Calu3 (cell line): ENCODE measurements at regions not wholly inside any gene's neighbourhood (a gene's known extent, or its start where the extent isn't known, plus 50 kb on each side); places are given as distances from the start of the nearest gene placed in this dataset.

Source experiments
- BruUV-seq: library from RNA; stranded (reverse); fragments of 400-500 nt; replicated peaks from 2 replicates; lab custom pipeline; 2021; lab: Mats Ljungman, UMichigan
- CTCF ChIA-PET: fragments of 300-600 bp; sonication (Branson Sonifier 250); formaldehyde crosslinking; loops from one replicate; lab custom pipeline; 2022; ENCODE audit warnings: antibody characterized with exemption; lab: Charles Lee
- DNase-seq: peaks from one replicate; pipeline ENCODE4 v3.0.0; 2022
- H3K27ac Mint-ChIP-seq: one replicate; pipeline ENCODE4 v1.8.0; 2022; ENCODE audit warnings: mixed read lengths; ENCODE audit not compliant: unreplicated experiment
- H3K27me3 Mint-ChIP-seq: one replicate; pipeline ENCODE4 v1.8.0; 2022; ENCODE audit warnings: mixed read lengths; ENCODE audit not compliant: unreplicated experiment
- H3K36me3 Mint-ChIP-seq: one replicate; pipeline ENCODE4 v1.8.0; 2022; ENCODE audit warnings: mild to moderate bottlenecking, moderate library complexity, mixed read lengths; ENCODE audit not compliant: insufficient read depth, unreplicated experiment
- H3K4me1 Mint-ChIP-seq: one replicate; pipeline ENCODE4 v1.8.0; 2022; ENCODE audit warnings: mild to moderate bottlenecking, low read depth, mixed read lengths; ENCODE audit not compliant: unreplicated experiment
- H3K4me3 Mint-ChIP-seq: one replicate; pipeline ENCODE4 v1.8.0; 2022; ENCODE audit warnings: mild to moderate bottlenecking, low read depth, moderate library complexity, mixed read lengths; ENCODE audit not compliant: unreplicated experiment
- H3K9me3 Mint-ChIP-seq: one replicate; pipeline ENCODE4 v1.8.0; 2022; ENCODE audit warnings: low read depth, mixed read lengths; ENCODE audit not compliant: unreplicated experiment
- intact Hi-C: fragments of 100-400 bp; cut with micrococcal nuclease; formaldehyde crosslinking; loops from one replicate; pipeline ENCODE4 v1.10.0; 2022; ENCODE audit not compliant: unreplicated experiment
- TF ChIP-seq, protein P1 (sequence below): fragments of 200-600 bp; IDR thresholded peaks from one replicate; pipeline ENCODE4 v1.8.0; 2022; ENCODE audit warnings: antibody characterized with exemption; ENCODE audit not compliant: unreplicated experiment

DNA sequence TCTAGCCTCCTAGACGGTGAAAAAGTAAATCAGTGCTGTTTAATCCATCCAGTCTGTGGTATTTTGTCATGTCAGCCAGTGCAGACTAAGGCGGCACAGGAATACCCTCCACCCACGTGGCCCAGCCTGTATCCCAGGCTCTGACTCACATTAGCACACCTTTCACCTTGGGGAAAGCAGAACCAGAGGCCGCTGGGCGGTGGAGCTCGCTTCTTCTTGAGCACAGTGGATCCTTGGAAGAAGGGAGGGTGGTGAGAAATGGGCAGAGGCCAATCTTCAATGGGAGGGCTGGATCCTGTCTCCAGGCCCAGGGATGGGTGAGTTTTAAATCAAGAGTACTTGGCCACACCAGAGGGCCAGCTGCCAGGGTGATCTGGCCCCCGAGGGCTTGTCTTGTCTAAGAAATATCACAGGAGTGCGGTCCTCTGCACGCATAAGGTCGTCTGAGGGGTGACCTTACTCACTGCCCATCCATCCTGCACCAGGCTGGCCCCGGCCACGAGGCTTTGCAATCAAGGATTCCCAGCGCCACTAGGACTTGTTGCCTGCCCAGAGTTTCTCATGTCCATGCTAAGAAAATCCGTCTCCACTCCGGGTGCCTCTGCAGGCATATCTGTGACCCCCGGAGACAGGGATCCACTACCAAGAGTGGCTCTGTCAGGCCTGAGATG is 658.5 kb downstream of the BRD1 start:
- intact Hi-C loops, result no loop called here
- Mint-ChIP-seq H3K27me3 (no peaks in the 10 kb centered on the region), H3K27ac (no peak overlapping the region), H3K9me3 (peaks cover 14% of the 10 kb centered on the region), H3K4me3 (no peak overlapping the region), H3K4me1 (no peaks in the 10 kb centered on the region), H3K36me3 (no peaks in the 10 kb centered on the region)
- CTCF ChIA-PET, result interaction anchor here (0.6 kb wide), 1 partner anchor 48 kb away, joined by 3 read pairs; no protein-coding TSS in a partner anchor
- TF ChIP-seq, protein P1, sequence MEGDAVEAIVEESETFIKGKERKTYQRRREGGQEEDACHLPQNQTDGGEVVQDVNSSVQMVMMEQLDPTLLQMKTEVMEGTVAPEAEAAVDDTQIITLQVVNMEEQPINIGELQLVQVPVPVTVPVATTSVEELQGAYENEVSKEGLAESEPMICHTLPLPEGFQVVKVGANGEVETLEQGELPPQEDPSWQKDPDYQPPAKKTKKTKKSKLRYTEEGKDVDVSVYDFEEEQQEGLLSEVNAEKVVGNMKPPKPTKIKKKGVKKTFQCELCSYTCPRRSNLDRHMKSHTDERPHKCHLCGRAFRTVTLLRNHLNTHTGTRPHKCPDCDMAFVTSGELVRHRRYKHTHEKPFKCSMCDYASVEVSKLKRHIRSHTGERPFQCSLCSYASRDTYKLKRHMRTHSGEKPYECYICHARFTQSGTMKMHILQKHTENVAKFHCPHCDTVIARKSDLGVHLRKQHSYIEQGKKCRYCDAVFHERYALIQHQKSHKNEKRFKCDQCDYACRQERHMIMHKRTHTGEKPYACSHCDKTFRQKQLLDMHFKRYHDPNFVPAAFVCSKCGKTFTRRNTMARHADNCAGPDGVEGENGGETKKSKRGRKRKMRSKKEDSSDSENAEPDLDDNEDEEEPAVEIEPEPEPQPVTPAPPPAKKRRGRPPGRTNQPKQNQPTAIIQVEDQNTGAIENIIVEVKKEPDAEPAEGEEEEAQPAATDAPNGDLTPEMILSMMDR, result no peak
- BruUV-seq, result no TSS peak
- DNase-seq, result no peak

DNA sequence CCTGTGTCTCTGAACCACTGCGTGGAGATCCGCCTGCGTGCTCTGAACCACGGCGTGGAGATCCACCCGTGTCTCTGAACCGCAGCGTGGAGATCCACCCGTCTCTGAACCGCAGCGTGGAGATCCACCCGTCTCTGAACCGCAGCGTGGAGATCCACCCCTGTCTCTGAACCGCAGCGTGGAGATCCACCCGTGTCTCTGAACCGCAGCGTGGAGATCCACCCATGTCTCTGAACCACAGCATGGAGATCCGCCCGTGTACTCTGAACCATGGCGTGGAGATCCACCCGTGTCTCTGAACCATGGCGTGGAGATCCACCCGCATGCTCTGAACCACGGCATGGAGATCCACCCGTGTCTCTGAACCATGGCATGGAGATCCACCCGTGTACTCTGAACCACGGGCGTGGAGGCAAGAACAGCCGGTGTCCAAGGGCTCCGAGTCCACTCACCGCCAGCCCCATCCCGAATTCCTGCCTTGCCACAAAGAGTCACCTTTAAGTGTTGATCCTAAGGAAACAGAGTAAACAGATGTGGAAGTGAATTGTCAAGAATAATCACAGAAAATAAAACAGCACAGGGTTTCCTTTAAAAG is 659.4 kb downstream of the BRD1 start:
- no peak overlapping the region for H3K4me3 Mint-ChIP-seq
- peaks cover 14% of the 10 kb centered on the region for H3K9me3 Mint-ChIP-seq
- TF ChIP-seq, protein P1, result no peak
- intact Hi-C loops, result no loop called here
- H3K27ac Mint-ChIP-seq, result no peak overlapping the region
- no TSS peak for BruUV-seq
- H3K27me3 Mint-ChIP-seq, result no peaks in the 10 kb centered on the region
- CTCF ChIA-PET, result interaction anchor here (0.6 kb wide), 1 partner anchor 49 kb away, joined by 3 read pairs; no protein-coding TSS in a partner anchor
- no peak for DNase-seq
- H3K36me3 Mint-ChIP-seq, result no peaks in the 10 kb centered on the region
- no peaks in the 10 kb centered on the region for H3K4me1 Mint-ChIP-seq

DNA sequence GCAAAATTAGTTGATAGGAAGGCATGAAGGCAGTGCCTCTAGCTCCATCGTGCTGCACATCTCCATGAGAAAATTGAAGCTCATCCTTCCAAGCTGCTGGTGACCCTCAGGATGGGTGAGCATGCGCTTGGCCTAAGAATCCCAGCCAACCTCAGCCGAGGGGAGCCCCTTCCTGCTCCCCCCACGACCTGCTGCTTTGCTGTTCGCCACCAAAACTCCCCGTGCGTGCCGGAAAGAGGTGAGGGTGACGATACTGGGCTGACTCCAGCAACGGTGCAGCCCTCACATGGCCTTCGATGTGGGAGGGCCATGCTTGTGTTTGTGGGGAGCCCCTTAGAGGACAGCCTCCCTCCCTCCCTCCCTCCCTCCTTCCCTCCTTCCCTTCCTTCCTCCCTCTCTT is 660.9 kb downstream of the BRD1 start:
- TF ChIP-seq, protein P1, result no peak
- Mint-ChIP-seq H3K36me3 (no peaks in the 10 kb centered on the region), H3K9me3 (peaks cover 17% of the 10 kb centered on the region), H3K4me3 (no peak overlapping the region), H3K27ac (no peak overlapping the region), H3K4me1 (no peaks in the 10 kb centered on the region), H3K27me3 (no peaks in the 10 kb centered on the region)
- intact Hi-C loops, result no loop called here
- CTCF ChIA-PET, result no interaction called here
- no peak for DNase-seq
- BruUV-seq, result no TSS peak

DNA sequence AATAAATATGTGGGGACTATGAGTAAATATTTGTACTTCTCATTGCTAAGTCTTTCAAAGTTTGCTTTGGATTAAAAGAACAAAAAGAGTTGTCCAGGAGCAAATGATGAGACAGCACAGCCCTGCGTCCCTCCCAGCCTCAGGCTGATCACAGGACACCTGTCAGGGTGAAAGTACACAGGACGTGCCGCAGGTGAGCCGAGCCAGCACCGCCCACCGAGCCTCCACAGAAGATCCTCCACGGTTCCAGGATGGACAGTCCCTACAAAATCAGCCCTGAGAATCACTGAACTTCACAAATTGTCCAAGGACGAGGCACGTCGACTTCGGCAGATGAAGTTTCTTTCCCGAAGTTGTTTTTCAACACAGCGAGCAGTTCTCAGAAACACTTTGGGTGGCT is 661.5 kb downstream of the BRD1 start:
- DNase-seq, result no peak
- no TSS peak for BruUV-seq
- CTCF ChIA-PET, result no interaction called here
- Mint-ChIP-seq H3K27ac (no peak overlapping the region), H3K9me3 (peaks cover 14% of the 10 kb centered on the region), H3K36me3 (no peaks in the 10 kb centered on the region), H3K4me1 (no peaks in the 10 kb centered on the region), H3K4me3 (no peak overlapping the region), H3K27me3 (no peaks in the 10 kb centered on the region)
- TF ChIP-seq, protein P1, result no peak
- intact Hi-C loops, result no loop called here
